Fibroblast of mammary gland (primary cell): ENCODE measurements at regions not wholly inside any gene's neighbourhood (a gene's known extent, or its start where the extent isn't known, plus 50 kb on each side); places are given as distances from the start of the nearest gene placed in this dataset.
A peak's percentile ranks its signal among the peaks of the same experiment; 100 is the strongest.

Experiments used
- DNase-seq: peaks from one replicate; pipeline ENCODE4 v3.0.0-alpha.2; 2010; ENCODE audit warnings: low read depth
- H3K4me3 ChIP-seq: 2 replicates; pipeline ENCODE4 v1.5.1; 2011; ENCODE audit warnings: low read depth, mild to moderate bottlenecking, low read length, moderate library complexity; ENCODE audit not compliant: control insufficient read depth
- CTCF ChIP-seq: conservative IDR thresholded peaks from 2 replicates; pipeline ENCODE4 v1.5.1; 2011; ENCODE audit warnings: low read depth, low read length, inconsistent platforms; ENCODE audit not compliant: control insufficient read depth, insufficient read depth

DNA sequence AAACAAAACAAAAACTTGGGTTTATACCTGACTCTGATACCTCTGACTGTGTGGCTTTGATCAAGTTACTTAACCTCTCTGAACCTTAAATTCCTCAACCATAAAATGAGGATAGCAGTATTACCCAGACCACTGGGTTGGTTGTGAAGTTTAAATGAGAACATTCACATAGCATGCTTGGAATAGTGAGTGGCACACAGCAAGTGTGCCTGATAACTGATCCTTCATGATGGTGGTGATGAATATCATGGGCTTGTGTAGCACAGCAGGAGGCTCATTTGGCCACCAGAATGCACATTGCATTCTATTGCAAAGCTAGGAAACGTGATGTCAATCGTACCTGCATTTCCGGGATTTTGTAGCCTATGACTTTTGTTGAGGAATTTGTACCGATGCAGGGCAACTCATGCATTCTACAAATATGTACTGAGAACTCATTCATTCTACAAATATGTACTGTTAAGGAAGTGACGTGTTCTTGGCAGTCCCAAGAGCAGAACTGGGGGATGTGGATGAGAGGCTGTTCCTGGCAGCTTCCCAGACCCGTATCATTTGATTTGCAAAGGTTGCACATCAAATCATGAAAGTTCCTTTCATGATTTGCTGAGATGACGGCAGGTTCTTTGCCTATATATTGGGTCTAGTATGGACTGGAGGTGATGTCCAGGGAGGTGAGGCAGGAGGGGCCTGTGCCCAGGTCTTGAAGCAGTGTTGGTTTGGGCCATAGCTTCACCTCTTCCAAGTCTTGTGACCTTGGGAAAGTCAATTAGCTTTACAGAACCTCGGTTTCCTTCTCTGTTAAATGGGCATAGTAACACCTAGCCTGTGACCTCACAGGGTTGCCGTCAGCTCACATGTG is 94.6 kb upstream of the SMNDC1 start:
- no peak for TF ChIP-seq CTCF
- H3K4me3 ChIP-seq: no peak overlapping the region
- DNase-seq: peak; percentile 99

DNA sequence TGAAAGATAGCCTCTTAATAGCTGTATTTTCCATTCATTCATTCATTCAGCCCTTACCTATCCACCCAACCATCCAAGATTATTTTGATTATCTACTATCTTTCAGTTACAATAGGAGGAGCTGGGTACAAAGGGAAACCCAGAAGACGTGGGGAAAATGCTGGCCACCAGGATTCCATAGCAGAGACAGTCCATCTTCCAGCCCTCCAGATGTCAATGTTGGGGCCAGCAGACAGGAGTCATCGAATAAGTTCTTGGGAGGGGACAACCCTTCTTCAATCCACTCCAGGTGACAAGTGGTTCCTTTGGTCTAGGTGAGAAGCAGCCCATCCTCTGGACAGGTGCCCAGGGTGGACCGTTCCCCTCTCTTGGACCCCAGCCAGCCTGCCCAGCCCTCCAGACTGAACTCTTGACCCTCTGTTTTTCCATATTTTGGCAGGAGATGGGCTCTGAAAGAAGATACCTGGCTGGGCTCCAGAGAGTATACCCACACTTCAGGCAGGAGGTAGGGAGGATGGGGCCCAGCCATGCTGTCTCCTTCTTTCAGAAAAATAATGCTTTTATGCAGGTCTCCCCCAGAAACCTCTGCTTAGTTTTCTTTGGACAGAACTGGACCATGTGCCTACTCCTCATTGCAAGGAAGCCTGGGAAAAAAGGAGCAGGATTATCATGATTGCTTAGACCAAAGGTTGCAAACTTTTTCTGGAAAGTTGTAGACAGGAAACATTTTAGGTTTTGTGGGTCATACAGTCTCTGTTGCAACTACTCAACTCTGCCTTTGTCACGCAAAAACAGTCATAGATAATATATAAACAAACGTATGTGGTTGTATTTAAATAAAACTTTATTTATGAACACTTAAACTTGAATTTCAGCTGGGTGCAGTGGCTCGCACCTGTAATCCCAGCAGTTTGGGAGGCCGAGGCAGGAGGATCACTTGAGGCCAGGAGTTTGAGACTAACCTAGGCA is 95.5 kb upstream of the SMNDC1 start:
- TF ChIP-seq CTCF: no peak
- no peak overlapping the region for H3K4me3 ChIP-seq
- no peak for DNase-seq

DNA sequence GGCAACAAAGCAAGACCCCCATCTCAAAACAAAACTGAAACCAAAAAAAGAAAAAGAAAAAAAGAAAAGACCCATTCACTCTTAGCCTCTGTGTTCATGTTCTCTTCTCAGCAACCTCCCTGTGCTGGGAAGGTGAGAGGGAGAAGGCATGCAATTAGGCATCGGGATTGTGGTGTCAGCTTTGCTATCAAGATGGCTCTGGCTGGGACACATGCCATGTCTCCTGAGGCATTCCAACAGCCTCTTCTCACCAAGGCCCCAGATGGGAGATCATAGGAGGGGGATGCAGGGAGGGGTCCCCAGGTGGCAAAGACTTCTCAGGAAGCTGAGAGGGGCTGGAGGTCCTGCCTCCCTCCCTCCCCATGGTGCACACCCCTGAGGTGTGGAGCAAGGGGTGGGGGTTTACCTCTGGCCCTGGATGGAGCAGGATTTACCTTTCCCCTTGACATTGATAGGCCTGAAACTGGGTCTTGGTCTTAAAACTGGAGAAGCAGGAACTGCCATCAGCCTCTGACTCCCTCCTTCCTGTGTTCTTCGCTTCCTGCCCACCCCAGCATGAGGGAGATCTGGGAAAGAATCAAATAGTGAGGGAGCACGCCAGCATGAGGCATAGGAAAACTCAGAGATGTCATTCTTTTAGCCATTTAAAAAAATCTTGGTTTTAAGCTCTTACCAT is 96.2 kb upstream of the DUSP5 start:
- no peak for DNase-seq
- no peak overlapping the region for H3K4me3 ChIP-seq
- TF ChIP-seq CTCF: no peak

GRCh38 chr10:110402077-110402416 is 95.7 kb upstream of the DUSP5 start:
- no peak overlapping the region for H3K4me3 ChIP-seq
- no peak for TF ChIP-seq CTCF
- no peak for DNase-seq

DNA sequence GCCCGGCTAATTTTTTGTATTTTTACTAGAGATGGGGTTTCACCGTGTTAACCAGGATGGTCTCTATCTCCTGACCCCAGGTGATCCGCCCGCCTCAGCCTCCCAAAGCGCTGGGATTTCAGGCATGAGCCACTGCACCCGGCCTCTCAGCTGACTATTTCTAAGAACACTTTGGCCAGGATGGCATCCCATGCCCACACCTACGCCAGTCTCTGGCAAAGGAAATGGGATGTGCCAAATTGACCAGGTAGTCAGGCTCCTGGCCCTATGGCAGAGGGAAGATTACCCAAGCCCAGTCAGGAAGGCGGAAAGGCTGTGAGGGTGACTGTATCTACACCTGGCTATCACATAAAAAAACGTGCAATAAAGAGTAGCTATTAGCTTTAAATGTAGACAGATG is 94.1 kb upstream of the DUSP5 start:
- DNase-seq: no peak
- TF ChIP-seq CTCF: no peak
- H3K4me3 ChIP-seq: no peak overlapping the region

DNA sequence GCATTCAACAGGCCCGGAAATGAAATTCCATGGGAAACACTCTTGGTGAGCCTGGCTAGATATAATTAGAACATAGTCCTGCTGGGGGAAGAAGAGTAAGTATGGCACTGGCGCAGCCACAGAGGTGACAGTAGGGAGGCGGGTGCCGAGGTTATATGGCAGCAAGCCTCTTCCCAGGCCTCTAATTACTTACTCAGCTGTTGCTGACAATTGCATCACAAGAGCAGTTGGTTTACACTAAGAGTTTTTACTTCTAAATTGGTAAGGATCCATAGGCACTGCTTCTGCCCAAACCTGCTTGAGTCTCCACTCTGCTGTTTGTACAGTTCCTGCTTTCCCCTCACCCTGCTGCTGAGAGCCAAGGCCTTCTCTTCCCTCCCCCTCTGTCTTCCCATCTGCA is 93.3 kb upstream of the DUSP5 start:
- TF ChIP-seq CTCF: no peak

More for the DNA sequence above, 93.3 kb upstream of the DUSP5 start:
- DNase-seq: no peak
- no peak overlapping the region for H3K4me3 ChIP-seq
